ENCODE measurements at regions not wholly inside any gene's neighbourhood (a gene's known extent, or its start where the extent isn't known, plus 50 kb on each side); places are given as distances from the start of the nearest gene placed in this dataset.

DNA sequence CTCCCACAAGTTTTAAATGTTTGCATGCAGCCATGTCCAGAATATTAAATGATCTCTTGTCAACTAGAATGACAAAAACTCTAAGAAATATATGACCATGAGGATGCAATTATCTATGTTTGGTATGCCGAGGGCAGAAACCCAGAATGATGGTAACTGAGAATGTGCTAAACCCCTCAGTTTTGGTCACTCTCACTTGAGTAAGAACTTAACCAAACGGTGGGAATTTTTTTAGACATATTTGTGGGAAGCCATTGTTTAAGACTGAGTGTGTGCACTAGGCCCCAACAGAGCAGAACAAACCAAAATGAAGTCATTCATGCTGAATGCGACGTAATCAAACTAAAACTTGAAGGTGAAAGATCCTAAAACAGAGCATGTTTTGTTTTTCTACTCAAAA, 1927.9 kb upstream of the SEL1L start:
- Histone ChIP-seq H3K36me3 (ENCODE audit: control insufficient read depth, insufficient read depth, low read length) (no peaks in the 10 kb centered on the region), H3K9me3 (ENCODE audit: control insufficient read depth, insufficient read depth, low read depth, low read length) (no peaks in the 10 kb centered on the region), H3K4me1 (ENCODE audit: control insufficient read depth, insufficient read depth, low read length) (no peaks in the 10 kb centered on the region), H3K27ac (ENCODE audit: low read length) (no peak overlapping the region), H3K4me3 (ENCODE audit: low read depth in 2 of 2, low read length in 2 of 2) (no peak overlapping the region), H3K27me3 (ENCODE audit: control insufficient read depth, insufficient read depth, low read length) (no peaks in the 10 kb centered on the region)
- ATAC-seq (no peak), DNase-seq (ENCODE audit: low read depth, low spot score) (no peak)
- CTCF ChIA-PET: no interaction called here
- intact Hi-C loops (cut with micrococcal nuclease; ENCODE audit: unreplicated experiment) (loop anchor here (10.0 kb wide), 1 partner anchor 157 kb away; no protein-coding TSS in a partner anchor), in situ Hi-C loops (cut with HindIII; ENCODE audit: low pct_unique_long_range_greater_than_20kb, low sequenced_read_pairs) (no loop called here)
- POLR2A ChIA-PET: no interaction called here
- no TSS peak for BruUV-seq (replicated peaks)
- TF ChIP-seq, protein P1, sequence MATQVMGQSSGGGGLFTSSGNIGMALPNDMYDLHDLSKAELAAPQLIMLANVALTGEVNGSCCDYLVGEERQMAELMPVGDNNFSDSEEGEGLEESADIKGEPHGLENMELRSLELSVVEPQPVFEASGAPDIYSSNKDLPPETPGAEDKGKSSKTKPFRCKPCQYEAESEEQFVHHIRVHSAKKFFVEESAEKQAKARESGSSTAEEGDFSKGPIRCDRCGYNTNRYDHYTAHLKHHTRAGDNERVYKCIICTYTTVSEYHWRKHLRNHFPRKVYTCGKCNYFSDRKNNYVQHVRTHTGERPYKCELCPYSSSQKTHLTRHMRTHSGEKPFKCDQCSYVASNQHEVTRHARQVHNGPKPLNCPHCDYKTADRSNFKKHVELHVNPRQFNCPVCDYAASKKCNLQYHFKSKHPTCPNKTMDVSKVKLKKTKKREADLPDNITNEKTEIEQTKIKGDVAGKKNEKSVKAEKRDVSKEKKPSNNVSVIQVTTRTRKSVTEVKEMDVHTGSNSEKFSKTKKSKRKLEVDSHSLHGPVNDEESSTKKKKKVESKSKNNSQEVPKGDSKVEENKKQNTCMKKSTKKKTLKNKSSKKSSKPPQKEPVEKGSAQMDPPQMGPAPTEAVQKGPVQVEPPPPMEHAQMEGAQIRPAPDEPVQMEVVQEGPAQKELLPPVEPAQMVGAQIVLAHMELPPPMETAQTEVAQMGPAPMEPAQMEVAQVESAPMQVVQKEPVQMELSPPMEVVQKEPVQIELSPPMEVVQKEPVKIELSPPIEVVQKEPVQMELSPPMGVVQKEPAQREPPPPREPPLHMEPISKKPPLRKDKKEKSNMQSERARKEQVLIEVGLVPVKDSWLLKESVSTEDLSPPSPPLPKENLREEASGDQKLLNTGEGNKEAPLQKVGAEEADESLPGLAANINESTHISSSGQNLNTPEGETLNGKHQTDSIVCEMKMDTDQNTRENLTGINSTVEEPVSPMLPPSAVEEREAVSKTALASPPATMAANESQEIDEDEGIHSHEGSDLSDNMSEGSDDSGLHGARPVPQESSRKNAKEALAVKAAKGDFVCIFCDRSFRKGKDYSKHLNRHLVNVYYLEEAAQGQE (IDR thresholded peaks at IDR 0.05; ENCODE audit: insufficient read depth in 1 of 2, low read depth in 2 of 2, low read length in 1 of 2): no peak
- TF ChIP-seq TCF7L2 (IDR thresholded peaks at IDR 0.05; ENCODE audit: low read depth, low read length): no peak
- TF ChIP-seq SIN3A (IDR thresholded peaks at IDR 0.05; ENCODE audit: borderline replicate concordance, insufficient read depth, low read depth, low read length): no peak
- no peak for TF ChIP-seq POLR2AphosphoS5 (IDR thresholded peaks at IDR 0.05; ENCODE audit: low read depth, low read length)
- TF ChIP-seq, protein P2, sequence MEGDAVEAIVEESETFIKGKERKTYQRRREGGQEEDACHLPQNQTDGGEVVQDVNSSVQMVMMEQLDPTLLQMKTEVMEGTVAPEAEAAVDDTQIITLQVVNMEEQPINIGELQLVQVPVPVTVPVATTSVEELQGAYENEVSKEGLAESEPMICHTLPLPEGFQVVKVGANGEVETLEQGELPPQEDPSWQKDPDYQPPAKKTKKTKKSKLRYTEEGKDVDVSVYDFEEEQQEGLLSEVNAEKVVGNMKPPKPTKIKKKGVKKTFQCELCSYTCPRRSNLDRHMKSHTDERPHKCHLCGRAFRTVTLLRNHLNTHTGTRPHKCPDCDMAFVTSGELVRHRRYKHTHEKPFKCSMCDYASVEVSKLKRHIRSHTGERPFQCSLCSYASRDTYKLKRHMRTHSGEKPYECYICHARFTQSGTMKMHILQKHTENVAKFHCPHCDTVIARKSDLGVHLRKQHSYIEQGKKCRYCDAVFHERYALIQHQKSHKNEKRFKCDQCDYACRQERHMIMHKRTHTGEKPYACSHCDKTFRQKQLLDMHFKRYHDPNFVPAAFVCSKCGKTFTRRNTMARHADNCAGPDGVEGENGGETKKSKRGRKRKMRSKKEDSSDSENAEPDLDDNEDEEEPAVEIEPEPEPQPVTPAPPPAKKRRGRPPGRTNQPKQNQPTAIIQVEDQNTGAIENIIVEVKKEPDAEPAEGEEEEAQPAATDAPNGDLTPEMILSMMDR (IDR thresholded peaks at IDR 0.05): no peak

DNA sequence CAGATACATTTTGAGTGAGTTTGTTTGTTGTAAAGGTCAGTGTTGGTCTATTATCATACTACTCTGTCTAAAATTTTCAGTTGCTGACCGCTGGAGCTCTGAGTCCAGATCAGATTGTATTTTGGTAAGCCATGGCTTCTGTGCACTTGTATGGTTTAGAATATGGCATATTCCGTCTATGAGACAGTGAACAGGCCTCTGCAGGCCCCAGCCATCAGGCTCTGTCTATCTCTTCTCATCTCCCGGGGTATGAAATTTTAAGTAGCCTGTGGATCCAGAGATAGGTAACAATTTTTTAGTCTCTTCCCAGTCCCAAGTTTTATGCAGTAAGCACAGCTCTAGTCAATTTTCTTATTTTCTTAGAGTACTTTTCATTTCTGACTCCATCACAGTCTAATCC, 1929.1 kb upstream of the SEL1L start:
- DNase-seq (ENCODE audit: low read depth, low spot score) (no peak), ATAC-seq (no peak)
- no peak overlapping the region for H3K4me3 ChIP-seq (ENCODE audit: low read depth in 2 of 2, low read length in 2 of 2)
- no peak overlapping the region for H3K27ac ChIP-seq (ENCODE audit: low read length)
- POLR2A ChIA-PET: no interaction called here
- intact Hi-C loops (cut with micrococcal nuclease; ENCODE audit: unreplicated experiment) (loop anchor here (10.0 kb wide), 1 partner anchor 158 kb away; no protein-coding TSS in a partner anchor), in situ Hi-C loops (cut with HindIII; ENCODE audit: low pct_unique_long_range_greater_than_20kb, low sequenced_read_pairs) (no loop called here)
- no peaks in the 10 kb centered on the region for H3K27me3 ChIP-seq (ENCODE audit: control insufficient read depth, insufficient read depth, low read length)
- no TSS peak for BruUV-seq (replicated peaks)
- H3K36me3 ChIP-seq (ENCODE audit: control insufficient read depth, insufficient read depth, low read length): no peaks in the 10 kb centered on the region
- CTCF ChIA-PET: no interaction called here
- no peaks in the 10 kb centered on the region for H3K9me3 ChIP-seq (ENCODE audit: control insufficient read depth, insufficient read depth, low read depth, low read length)
- TF ChIP-seq SIN3A (IDR thresholded peaks at IDR 0.05; ENCODE audit: borderline replicate concordance, insufficient read depth, low read depth, low read length) (no peak), TCF7L2 (IDR thresholded peaks at IDR 0.05; ENCODE audit: low read depth, low read length) (no peak), POLR2AphosphoS5 (IDR thresholded peaks at IDR 0.05; ENCODE audit: low read depth, low read length) (no peak)
- TF ChIP-seq, protein P1 (IDR thresholded peaks at IDR 0.05; ENCODE audit: insufficient read depth in 1 of 2, low read depth in 2 of 2, low read length in 1 of 2): no peak
- TF ChIP-seq, protein P2 (IDR thresholded peaks at IDR 0.05): no peak
- no peaks in the 10 kb centered on the region for H3K4me1 ChIP-seq (ENCODE audit: control insufficient read depth, insufficient read depth, low read length)
